Activated CD4-positive, alpha-beta T cell treated with anti-CD3 and anti-CD28 coated beads, Interleukin-2, amount 10 ng/mL, durations not matched to agents 24 days and 14 days (primary cell): ENCODE measurements at regions not wholly inside any gene's neighbourhood (a gene's known extent, or its start where the extent isn't known, plus 50 kb on each side); places are given as distances from the start of the nearest gene placed in this dataset.

Source experiments
- DNase-seq: peaks from one replicate; pipeline ENCODE4 v3.0.0; 2022
- H3K27ac Mint-ChIP-seq: one replicate; pipeline ENCODE4 v1.8.0; 2022; ENCODE audit warnings: mild to moderate bottlenecking, mixed read lengths
- H3K27me3 Mint-ChIP-seq: one replicate; pipeline ENCODE4 v1.8.0; 2022; ENCODE audit warnings: mixed read lengths
- H3K36me3 Mint-ChIP-seq: one replicate; pipeline ENCODE4 v1.8.0; 2022; ENCODE audit warnings: low read depth, mild to moderate bottlenecking, mixed read lengths
- H3K4me1 Mint-ChIP-seq: one replicate; pipeline ENCODE4 v1.8.0; 2021; ENCODE audit warnings: mixed read lengths
- H3K4me3 Mint-ChIP-seq: one replicate; pipeline ENCODE4 v1.8.0; 2022; ENCODE audit warnings: mild to moderate bottlenecking, moderate library complexity, mixed read lengths
- H3K9me3 Mint-ChIP-seq: one replicate; pipeline ENCODE4 v1.8.0; 2021; ENCODE audit warnings: mixed read lengths
- intact Hi-C: fragments of 100-400 bp; cut with micrococcal nuclease; formaldehyde crosslinking; loops from one replicate; pipeline ENCODE4 v1.15.1; 2023

- H3K4me1 Mint-ChIP-seq, result no peaks in the 10 kb centered on the region
- H3K27me3 Mint-ChIP-seq, result no peaks in the 10 kb centered on the region
- H3K36me3 Mint-ChIP-seq, result no peaks in the 10 kb centered on the region
- H3K4me3 Mint-ChIP-seq, result no peak overlapping the region
- intact Hi-C loops, result no loop called here
- H3K27ac Mint-ChIP-seq, result no peak overlapping the region
- H3K9me3 Mint-ChIP-seq, result no peaks in the 10 kb centered on the region
- DNase-seq, result no peak
Measured at GRCh38 chr1:3981746-3982505, 81.9 kb upstream of the C1orf174 start.

GRCh38 chr1:3983181-3983580 lies 83.1 kb upstream of the C1orf174 start:
- no peak overlapping the region for H3K4me3 Mint-ChIP-seq
- no peak for DNase-seq
- intact Hi-C loops, result no loop called here
- no peaks in the 10 kb centered on the region for H3K36me3 Mint-ChIP-seq
- H3K27me3 Mint-ChIP-seq, result no peaks in the 10 kb centered on the region
- no peak overlapping the region for H3K27ac Mint-ChIP-seq
- H3K9me3 Mint-ChIP-seq, result no peaks in the 10 kb centered on the region
- no peaks in the 10 kb centered on the region for H3K4me1 Mint-ChIP-seq

- H3K4me1 Mint-ChIP-seq, result no peaks in the 10 kb centered on the region
- H3K27me3 Mint-ChIP-seq, result no peaks in the 10 kb centered on the region
- no peaks in the 10 kb centered on the region for H3K36me3 Mint-ChIP-seq
- no peak overlapping the region for H3K27ac Mint-ChIP-seq
- DNase-seq, result no peak
- no peak overlapping the region for H3K4me3 Mint-ChIP-seq
- intact Hi-C loops, result no loop called here
- no peaks in the 10 kb centered on the region for H3K9me3 Mint-ChIP-seq
Measured at GRCh38 chr1:3984586-3984985, 84.5 kb upstream of the C1orf174 start.

- Mint-ChIP-seq H3K27ac (no peak overlapping the region), H3K4me1 (no peaks in the 10 kb centered on the region), H3K27me3 (no peaks in the 10 kb centered on the region), H3K36me3 (no peaks in the 10 kb centered on the region), H3K9me3 (peaks cover 2% of the 10 kb centered on the region), H3K4me3 (no peak overlapping the region)
- DNase-seq, result no peak
- intact Hi-C loops, result no loop called here
Measured at GRCh38 chr1:3986686-3987218, 86.7 kb upstream of the C1orf174 start.

- Mint-ChIP-seq H3K27ac (no peak overlapping the region), H3K36me3 (no peaks in the 10 kb centered on the region), H3K4me3 (no peak overlapping the region), H3K27me3 (no peaks in the 10 kb centered on the region), H3K4me1 (peaks cover 3% of the 10 kb centered on the region), H3K9me3 (peaks cover 10% of the 10 kb centered on the region)
- intact Hi-C loops, result no loop called here
- no peak for DNase-seq
Measured at GRCh38 chr1:3987669-3988235, 87.7 kb upstream of the C1orf174 start.

- Mint-ChIP-seq H3K4me1 (peaks cover 3% of the 10 kb centered on the region), H3K27me3 (no peaks in the 10 kb centered on the region), H3K27ac (no peak overlapping the region), H3K4me3 (no peak overlapping the region), H3K36me3 (no peaks in the 10 kb centered on the region), H3K9me3 (peaks cover 10% of the 10 kb centered on the region)
- no peak for DNase-seq
- intact Hi-C loops, result no loop called here
Measured at GRCh38 chr1:3988431-3988830, 88.4 kb upstream of the C1orf174 start.

- intact Hi-C loops, result no loop called here
- peaks cover 10% of the 10 kb centered on the region for H3K9me3 Mint-ChIP-seq
- H3K4me1 Mint-ChIP-seq, result peaks cover 3% of the 10 kb centered on the region
- H3K36me3 Mint-ChIP-seq, result no peaks in the 10 kb centered on the region
- H3K4me3 Mint-ChIP-seq, result no peak overlapping the region
- no peak for DNase-seq
- H3K27ac Mint-ChIP-seq, result no peak overlapping the region
- H3K27me3 Mint-ChIP-seq, result no peaks in the 10 kb centered on the region
Measured at GRCh38 chr1:3989465-3989864, 89.4 kb upstream of the C1orf174 start.

- peaks cover 10% of the 10 kb centered on the region for H3K9me3 Mint-ChIP-seq
- intact Hi-C loops, result no loop called here
- H3K36me3 Mint-ChIP-seq, result no peaks in the 10 kb centered on the region
- H3K27ac Mint-ChIP-seq, result peak overlapping the region; percentile 14
- peak; percentile 60 for DNase-seq
- H3K27me3 Mint-ChIP-seq, result no peaks in the 10 kb centered on the region
- no peak overlapping the region for H3K4me3 Mint-ChIP-seq
- H3K4me1 Mint-ChIP-seq, result peaks cover 3% of the 10 kb centered on the region
Measured at GRCh38 chr1:3992103-3992556, 92.1 kb upstream of the C1orf174 start.

GRCh38 chr1:3992746-3993145 lies 92.7 kb upstream of the C1orf174 start:
- no peak for DNase-seq
- no peaks in the 10 kb centered on the region for H3K27me3 Mint-ChIP-seq
- peaks cover 3% of the 10 kb centered on the region for H3K4me1 Mint-ChIP-seq
- H3K27ac Mint-ChIP-seq, result no peak overlapping the region
- no peak overlapping the region for H3K4me3 Mint-ChIP-seq
- intact Hi-C loops, result no loop called here
- peaks cover 10% of the 10 kb centered on the region for H3K9me3 Mint-ChIP-seq
- no peaks in the 10 kb centered on the region for H3K36me3 Mint-ChIP-seq

- H3K27ac Mint-ChIP-seq, result no peak overlapping the region
- H3K4me1 Mint-ChIP-seq, result peaks cover 3% of the 10 kb centered on the region
- H3K9me3 Mint-ChIP-seq, result peaks cover 10% of the 10 kb centered on the region
- H3K4me3 Mint-ChIP-seq, result no peak overlapping the region
- H3K27me3 Mint-ChIP-seq, result no peaks in the 10 kb centered on the region
- DNase-seq, result no peak
- H3K36me3 Mint-ChIP-seq, result no peaks in the 10 kb centered on the region
- intact Hi-C loops, result no loop called here
Measured at GRCh38 chr1:3993619-3994375, 93.7 kb upstream of the C1orf174 start.

- H3K36me3 Mint-ChIP-seq, result no peaks in the 10 kb centered on the region
- DNase-seq, result no peak
- peaks cover 10% of the 10 kb centered on the region for H3K9me3 Mint-ChIP-seq
- no peak overlapping the region for H3K4me3 Mint-ChIP-seq
- no peak overlapping the region for H3K27ac Mint-ChIP-seq
- intact Hi-C loops, result no loop called here
- H3K27me3 Mint-ChIP-seq, result no peaks in the 10 kb centered on the region
- H3K4me1 Mint-ChIP-seq, result peaks cover 3% of the 10 kb centered on the region
Measured at GRCh38 chr1:3995141-3995780, 95.2 kb upstream of the C1orf174 start.

GRCh38 chr1:3996846-3997705 lies 97.0 kb upstream of the C1orf174 start:
- no peaks in the 10 kb centered on the region for H3K27me3 Mint-ChIP-seq
- peaks cover 5% of the 10 kb centered on the region for H3K9me3 Mint-ChIP-seq
- no peak overlapping the region for H3K27ac Mint-ChIP-seq
- H3K4me3 Mint-ChIP-seq, result no peak overlapping the region
- intact Hi-C loops, result no loop called here
- H3K4me1 Mint-ChIP-seq, result peaks cover 3% of the 10 kb centered on the region
- no peaks in the 10 kb centered on the region for H3K36me3 Mint-ChIP-seq
- DNase-seq, result no peak

GRCh38 chr1:3998086-3998485 lies 98.0 kb upstream of the C1orf174 start:
- H3K27ac Mint-ChIP-seq, result no peak overlapping the region
- H3K36me3 Mint-ChIP-seq, result no peaks in the 10 kb centered on the region
- no peak for DNase-seq
- no peaks in the 10 kb centered on the region for H3K9me3 Mint-ChIP-seq
- H3K4me3 Mint-ChIP-seq, result no peak overlapping the region
- intact Hi-C loops, result no loop called here
- H3K4me1 Mint-ChIP-seq, result no peaks in the 10 kb centered on the region
- H3K27me3 Mint-ChIP-seq, result no peaks in the 10 kb centered on the region
